H1 (cell line): ENCODE measurements at regions not wholly inside any gene's neighbourhood (a gene's known extent, or its start where the extent isn't known, plus 50 kb on each side); places are given as distances from the start of the nearest gene placed in this dataset.

ENCODE experiments used
- HDAC2 ChIP-seq, 2 experiments: fragments of 300-600 bp in 1 of 2; sonication (generic) in 1 of 2; IDR thresholded peaks; 2 replicates each; pipeline ENCODE4 v1.6.1; 2011 to 2012; ENCODE audit warnings: low read depth in 2 of 2, low read length in 2 of 2, mild to moderate bottlenecking in 2 of 2, moderate library complexity in 2 of 2, borderline replicate concordance in 1 of 2, inconsistent platforms in 1 of 2

DNA sequence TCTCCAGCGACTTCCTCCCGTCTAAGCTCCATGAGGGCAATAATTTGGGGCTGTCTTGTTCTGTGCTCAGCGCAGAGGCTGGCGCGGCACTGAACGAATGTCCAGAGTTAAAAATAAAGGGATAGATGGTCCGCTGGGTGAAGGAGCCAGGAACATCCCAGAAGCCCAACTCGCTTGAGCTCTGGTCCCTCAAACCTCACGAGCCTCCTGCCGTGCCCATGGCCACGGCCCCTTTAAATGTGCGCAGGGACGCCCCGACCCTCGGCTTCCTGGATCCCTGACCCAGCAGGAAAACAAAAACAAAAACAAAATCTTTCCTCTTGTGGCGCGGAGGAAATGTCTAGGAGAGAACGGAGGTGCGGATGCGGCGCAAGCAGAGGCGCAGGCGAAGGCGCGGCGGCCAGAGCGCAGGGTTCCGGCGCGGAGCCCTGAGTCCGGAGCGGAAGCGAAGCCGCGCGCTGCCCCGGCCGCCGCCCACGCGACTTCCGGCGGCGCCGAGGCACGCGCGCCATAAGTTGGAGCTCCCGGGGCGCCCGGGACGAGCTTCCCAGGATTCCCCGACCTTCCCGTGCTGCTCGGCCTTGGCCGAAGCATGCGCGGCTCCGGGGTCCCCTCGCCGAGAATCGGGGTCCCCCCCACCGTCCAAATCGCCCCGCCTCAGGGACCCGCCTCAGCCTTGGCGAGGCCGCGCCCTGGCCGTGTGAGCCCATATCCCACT, 52.9 kb upstream of the WNT7A start (continued):
- no peak for TF ChIP-seq HDAC2 (IDR thresholded peaks at IDR 0.05; ENCODE audit: borderline replicate concordance in 1 of 2, low read depth in 2 of 2, low read length in 2 of 2)
- TF ChIP-seq, all 59 proteins: peak for 0
